K562 (cell line): ENCODE measurements at regions not wholly inside any gene's neighbourhood (a gene's known extent, or its start where the extent isn't known, plus 50 kb on each side); places are given as distances from the start of the nearest gene placed in this dataset.

Source experiments
- ATAC-seq: fragments of 200-7000 bp; cut with Tn5 transposase; 3 replicates; pipeline ENCODE4 v1.9.1; 2020; ENCODE audit warnings: moderate library complexity
- BruUV-seq: library from RNA; stranded (reverse); fragments of 400-500 nt; replicated peaks from 2 replicates; lab custom pipeline; 2021; lab: Mats Ljungman, UMichigan
- CTCF ChIA-PET: fragments of 300-600 bp; formaldehyde crosslinking; extraction: SDS; loops from one replicate; lab custom pipeline; 2021; ENCODE audit warnings: low intra/inter-chr PET ratio; lab: Yijun Ruan, JAX
- POLR2A ChIA-PET: fragments of 300-600, 350-650 bp; sonication (Branson Sonifier 250); formaldehyde crosslinking; extraction: SDS; loops from one replicate; lab custom pipeline; 2021; ENCODE audit warnings: antibody characterized with exemption, inconsistent platforms; lab: Yijun Ruan, JAX
- DNase-seq, 4 experiments: peaks; one replicate each; pipeline versions ENCODE4 v3.0.0 to v3.0.0-alpha.2; 2011 to 2018; ENCODE audit warnings: low spot score in 3 of 4, mixed read lengths in 3 of 4; ENCODE audit errors: extremely low read depth in 1 of 4
- FAIRE-seq: peaks from 2 replicates; lab custom pipeline; 2011; peaks lifted over from hg19 to GRCh38; lab: Jason Lieb, UNC
- H2AFZ ChIP-seq: 2 replicates; pipeline ENCODE4 v1.6.0; 2011; ENCODE audit warnings: low read depth, low read length, control low read depth, inconsistent platforms
- H3K27ac ChIP-seq: fragments of 200-600 bp; 3 replicates; pipeline ENCODE4 v1.8.0; 2011; ENCODE audit warnings: low read depth, mild to moderate bottlenecking, control low read depth, inconsistent platforms, low read length, moderate library complexity, mixed read lengths; ENCODE audit errors: extremely low read depth
- H3K27me3 ChIP-seq, 2 experiments: fragments of 300-600 bp in 1 of 2; 2 replicates in 1 of 2; 3 replicates in 1 of 2; pipeline versions ENCODE4 v1.6.0 to v1.8.0; 2011; ENCODE audit warnings: inconsistent platforms in 2 of 2, low read length in 2 of 2, mild to moderate bottlenecking in 1 of 2, mixed read lengths in 1 of 2, moderate library complexity in 1 of 2; ENCODE audit not compliant: control insufficient read depth in 2 of 2, insufficient read depth in 2 of 2
- H3K36me3 ChIP-seq: fragments of 300-600 bp; 3 replicates; pipeline ENCODE4 v1.8.0; 2011; ENCODE audit warnings: mild to moderate bottlenecking, low read length, inconsistent platforms; ENCODE audit not compliant: control insufficient read depth, insufficient read depth
- H3K4me1 ChIP-seq, 2 experiments: fragments of 200-600 bp in 1 of 2; replicated peaks in 1 of 2; 2 replicates in 1 of 2; 3 replicates in 1 of 2; pipeline versions ENCODE4 v1.5.1 to v1.8.0; 2011; ENCODE audit warnings: inconsistent platforms in 2 of 2, low read length in 2 of 2, mild to moderate bottlenecking in 1 of 2, mixed read lengths in 1 of 2, moderate library complexity in 1 of 2; ENCODE audit not compliant: control insufficient read depth in 2 of 2, insufficient read depth in 2 of 2
- H3K4me2 ChIP-seq: 2 replicates; pipeline ENCODE4 v1.6.1; 2011; ENCODE audit warnings: low read length, control low read depth, inconsistent platforms, mixed read lengths; ENCODE audit not compliant: insufficient read depth
- H3K4me3 ChIP-seq: fragments of 200-600 bp; sonication (generic), shearing (Covaris generic); 2 replicates; pipeline ENCODE4 v1.5.1; 2016; ENCODE audit warnings: control low read depth, inconsistent platforms
- H3K79me2 ChIP-seq: fragments of 200-600 bp; 3 replicates; pipeline ENCODE4 v1.8.0; 2011; ENCODE audit warnings: low read length, inconsistent platforms; ENCODE audit not compliant: control insufficient read depth, insufficient read depth
- H3K9ac ChIP-seq, 2 experiments: 2 replicates each; pipeline versions ENCODE4 v1.6.0 to v1.6.1; 2011; ENCODE audit warnings: low read depth in 2 of 2, low read length in 2 of 2, control low read depth in 1 of 2, inconsistent platforms in 1 of 2, mild to moderate bottlenecking in 1 of 2, mixed read lengths in 1 of 2; ENCODE audit not compliant: insufficient read depth in 1 of 2
- H3K9me1 ChIP-seq: one replicate; pipeline ENCODE4 v1.6.0; 2011; ENCODE audit warnings: inconsistent platforms, mild to moderate bottlenecking, low read length, moderate library complexity; ENCODE audit not compliant: control insufficient read depth, insufficient read depth
- H3K9me3 ChIP-seq: replicated peaks from 2 replicates; pipeline ENCODE4 v1.5.1; 2011; ENCODE audit warnings: low read depth, low read length, inconsistent platforms; ENCODE audit not compliant: control insufficient read depth, insufficient read depth
- H4K20me1 ChIP-seq: replicated peaks from 2 replicates; pipeline ENCODE4 v1.6.1; 2011; ENCODE audit warnings: low read length, inconsistent platforms, mixed read lengths; ENCODE audit not compliant: control insufficient read depth, insufficient read depth
- C11orf30 ChIP-seq: fragments of 450-650 bp; IDR thresholded peaks from 2 replicates; pipeline ENCODE4 v1.6.1; 2016; ENCODE audit warnings: low read depth, mild to moderate bottlenecking
- ESRRB ChIP-seq: fragments of 250-450 bp; sonication (Bioruptor Pico); IDR thresholded peaks from 2 replicates; pipeline ENCODE4 v1.5.0; 2020; ENCODE audit warnings: mild to moderate bottlenecking, moderate library complexity, borderline replicate concordance
- HNRNPLL ChIP-seq: fragments of 200-400 bp; formaldehyde crosslinking; IDR thresholded peaks from 2 replicates; pipeline ENCODE4 v1.6.1; 2017; ENCODE audit warnings: low read length, low read depth, mild to moderate bottlenecking; ENCODE audit not compliant: poor library complexity, severe bottlenecking
- KHSRP ChIP-seq: fragments of 450-650 bp; IDR thresholded peaks from 2 replicates; pipeline ENCODE4 v1.6.1; 2017
- NR2F6 ChIP-seq: fragments of 450-650 bp; formaldehyde crosslinking; IDR thresholded peaks from 2 replicates; pipeline ENCODE4 v1.4.0; 2020; ENCODE audit warnings: mild to moderate bottlenecking
- WGBS: fragments of 100-300 bp; shearing (Covaris generic); methylation state at CpG from one replicate; pipeline ENCODE4 v1.1.6; 2016; ENCODE audit warnings: low coverage, mixed read lengths; ENCODE audit not compliant: insufficient coverage; ENCODE audit errors: missing lambda C conversion rate; 5-methylcytosine and 5-hydroxymethylcytosine counted together
- in situ Hi-C: fragments of 300-500 bp; cut with MboI; formaldehyde crosslinking; loops from 4 replicates; pipeline ENCODE4 v1.15.0; 2018; ENCODE audit warnings: inconsistent platforms, mixed read lengths
- intact Hi-C: fragments of 100-400 bp; cut with micrococcal nuclease; formaldehyde crosslinking; loops from 2 replicates; pipeline ENCODE4 v1.14.2; 2022
- TF ChIP-seq, protein P1 (sequence below): sonication (generic); formaldehyde crosslinking; IDR thresholded peaks from 2 replicates; pipeline ENCODE4 v1.8.1; 2022; ENCODE audit warnings: missing genetic modification reagents
- TF ChIP-seq, protein P2 (sequence below): sonication (generic); formaldehyde crosslinking; IDR thresholded peaks from 2 replicates; pipeline ENCODE4 v1.8.1; 2023; ENCODE audit warnings: mild to moderate bottlenecking, missing genetic modification reagents, moderate library complexity

DNA sequence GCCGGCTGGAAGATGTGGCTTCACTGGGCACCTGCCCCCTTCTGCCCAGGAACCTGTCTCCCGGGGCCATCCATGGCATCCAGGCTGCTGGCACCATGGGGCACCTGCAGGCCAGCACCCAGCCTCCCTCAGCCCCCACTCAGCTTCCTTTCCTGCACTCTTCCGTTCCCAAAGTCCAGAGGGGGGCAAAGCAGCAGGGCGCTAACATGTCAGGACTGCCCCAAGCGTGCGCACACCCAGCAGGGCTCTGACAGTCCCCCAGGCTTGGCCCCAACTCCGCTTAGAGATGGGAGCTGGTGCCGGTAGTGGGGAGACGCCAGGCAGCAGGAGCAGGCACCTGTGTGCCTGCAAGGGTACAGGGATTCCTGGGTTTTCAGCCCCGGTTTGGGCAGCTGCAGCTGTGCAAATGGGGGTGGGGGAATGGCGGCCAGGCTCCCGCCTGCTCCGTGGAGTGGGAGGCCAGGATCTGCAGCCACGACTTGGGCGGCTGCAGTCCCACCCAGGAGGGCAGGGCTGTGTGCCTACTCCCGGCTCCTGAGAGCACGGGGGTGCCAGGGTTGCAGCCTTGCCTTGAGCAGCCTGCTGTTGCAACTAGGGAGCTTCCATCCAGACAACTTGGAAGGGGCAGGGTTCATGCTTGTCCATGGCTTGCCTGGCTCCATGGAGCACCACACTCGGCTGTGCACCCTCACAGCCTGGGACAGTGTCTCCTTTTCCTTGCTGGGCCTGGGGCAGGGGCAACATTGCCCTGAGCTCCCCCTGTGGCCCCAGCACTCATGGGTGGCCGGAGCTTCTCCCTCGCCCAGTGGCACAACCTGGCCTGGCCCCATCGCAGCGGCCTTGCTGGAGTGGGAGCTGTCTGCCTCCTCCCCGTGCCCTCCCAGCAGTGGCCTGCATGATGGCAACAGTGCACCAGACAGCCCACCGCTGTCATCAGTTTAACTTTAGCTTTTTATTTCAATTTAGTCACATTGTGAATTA is 561.1 kb downstream of the MTRR start:
- Histone ChIP-seq H3K79me2 (no peaks in the 10 kb centered on the region), H3K4me2 (no peak overlapping the region), H4K20me1 (no peaks in the 10 kb centered on the region), H3K4me1 (peaks cover 0 to 3% of the 10 kb centered on the region in 2 experiments; a peak in 1 of 5 replicates), H3K4me3 (no peak overlapping the region), H3K9me3 (no peaks in the 10 kb centered on the region), H3K27me3 (0 out of 5 replicates have a peak, but pooled peaks cover 0 to 6% of the 10 kb centered on the region in 2 experiments), H3K36me3 (no peaks in the 10 kb centered on the region), H3K9me1 (no peaks in the 10 kb centered on the region), H3K9ac (no peak overlapping the region), H2AFZ (no peak overlapping the region), H3K27ac (no peak overlapping the region)
- 1% methylated on average over 24 of the region's 24 CpGs for WGBS
- intact Hi-C loops, result no loop called here
- no TSS peak for BruUV-seq
- CTCF ChIA-PET, result no interaction called here
- in situ Hi-C loops, result no loop called here
- FAIRE-seq, result no peak
- ATAC-seq, result no peak
- POLR2A ChIA-PET, result interaction anchor here (0.6 kb wide), 1 partner anchor 562 kb away, joined by 3 read pairs; no protein-coding TSS in a partner anchor
- TF ChIP-seq, protein P1, sequence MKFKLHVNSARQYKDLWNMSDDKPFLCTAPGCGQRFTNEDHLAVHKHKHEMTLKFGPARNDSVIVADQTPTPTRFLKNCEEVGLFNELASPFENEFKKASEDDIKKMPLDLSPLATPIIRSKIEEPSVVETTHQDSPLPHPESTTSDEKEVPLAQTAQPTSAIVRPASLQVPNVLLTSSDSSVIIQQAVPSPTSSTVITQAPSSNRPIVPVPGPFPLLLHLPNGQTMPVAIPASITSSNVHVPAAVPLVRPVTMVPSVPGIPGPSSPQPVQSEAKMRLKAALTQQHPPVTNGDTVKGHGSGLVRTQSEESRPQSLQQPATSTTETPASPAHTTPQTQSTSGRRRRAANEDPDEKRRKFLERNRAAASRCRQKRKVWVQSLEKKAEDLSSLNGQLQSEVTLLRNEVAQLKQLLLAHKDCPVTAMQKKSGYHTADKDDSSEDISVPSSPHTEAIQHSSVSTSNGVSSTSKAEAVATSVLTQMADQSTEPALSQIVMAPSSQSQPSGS (CRISPR knock-in tag), result no peak
- no peak for TF ChIP-seq NR2F6 (CRISPR knock-in tag)
- TF ChIP-seq ESRRB (CRISPR knock-in tag), result no peak
- no peak for TF ChIP-seq C11orf30
- TF ChIP-seq, protein P2, sequence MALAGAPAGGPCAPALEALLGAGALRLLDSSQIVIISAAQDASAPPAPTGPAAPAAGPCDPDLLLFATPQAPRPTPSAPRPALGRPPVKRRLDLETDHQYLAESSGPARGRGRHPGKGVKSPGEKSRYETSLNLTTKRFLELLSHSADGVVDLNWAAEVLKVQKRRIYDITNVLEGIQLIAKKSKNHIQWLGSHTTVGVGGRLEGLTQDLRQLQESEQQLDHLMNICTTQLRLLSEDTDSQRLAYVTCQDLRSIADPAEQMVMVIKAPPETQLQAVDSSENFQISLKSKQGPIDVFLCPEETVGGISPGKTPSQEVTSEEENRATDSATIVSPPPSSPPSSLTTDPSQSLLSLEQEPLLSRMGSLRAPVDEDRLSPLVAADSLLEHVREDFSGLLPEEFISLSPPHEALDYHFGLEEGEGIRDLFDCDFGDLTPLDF (CRISPR knock-in tag), result no peak
- TF ChIP-seq KHSRP, result no peak
- TF ChIP-seq HNRNPLL, result no peak
- DNase-seq, result no peak
